NCI-H226 (cell line): ENCODE measurements at regions not wholly inside any gene's neighbourhood (a gene's known extent, or its start where the extent isn't known, plus 50 kb on each side); places are given as distances from the start of the nearest gene placed in this dataset.
"Not testable (repeated sequence)": the region's sequence is repeated elsewhere in the genome, so short reads cannot be mapped to it uniquely, and the experiment has no call there.

ENCODE experiments used
- DNase-seq: peaks from one replicate; pipeline ENCODE4 v3.0.0-alpha.2; 2015

GRCh38 chr3:118765636-118766305 lies 268.9 kb downstream of the IGSF11 start:
- DNase-seq = no peak

DNA sequence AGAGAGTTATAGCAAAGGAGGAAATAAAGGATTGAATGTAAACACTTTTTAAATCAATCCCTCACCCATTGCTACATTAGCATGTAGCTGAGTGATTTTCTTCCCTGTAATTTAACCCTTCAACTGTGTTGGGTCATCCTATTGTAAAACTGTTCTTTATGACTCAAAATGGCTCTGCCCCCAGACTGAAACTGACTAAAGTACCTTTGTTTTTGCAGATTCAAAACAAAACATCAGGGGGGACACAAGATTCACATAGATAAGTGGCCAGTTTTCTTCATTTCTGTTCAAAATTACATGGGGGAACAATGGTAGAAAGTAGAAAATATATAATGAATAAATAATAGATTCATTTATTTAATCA lies 268.4 kb downstream of the IGSF11 start:
- no peak for DNase-seq

- no peak for DNase-seq
Observed at GRCh38 chr3:118772036-118772435, 262.6 kb downstream of the IGSF11 start.

GRCh38 chr3:118772547-118773011 lies 262.1 kb downstream of the IGSF11 start:
- DNase-seq = no peak

DNA sequence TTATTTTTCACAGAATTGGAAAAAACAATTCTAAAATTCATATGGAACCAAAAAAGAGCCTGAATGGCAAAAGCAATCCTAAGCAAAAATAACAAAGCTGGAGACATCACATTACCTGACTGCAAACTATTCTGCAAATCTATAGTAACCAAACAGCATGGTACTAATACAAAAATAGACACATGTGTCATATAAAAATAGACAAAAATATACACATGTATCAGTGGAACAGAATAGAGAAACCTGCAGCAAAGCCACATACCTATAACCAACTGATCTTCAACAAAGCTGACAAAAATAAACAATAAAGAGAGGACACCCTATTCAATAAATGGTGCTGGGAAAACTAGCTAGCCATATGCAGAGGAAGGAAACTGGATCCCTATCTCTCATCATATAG lies 259.6 kb downstream of the IGSF11 start:
- no peak for DNase-seq

- no peak for DNase-seq
Observed at GRCh38 chr3:118778201-118778600, 256.4 kb downstream of the IGSF11 start.

GRCh38 chr3:118781232-118781631 lies 253.4 kb downstream of the IGSF11 start:
- no peak for DNase-seq

DNA sequence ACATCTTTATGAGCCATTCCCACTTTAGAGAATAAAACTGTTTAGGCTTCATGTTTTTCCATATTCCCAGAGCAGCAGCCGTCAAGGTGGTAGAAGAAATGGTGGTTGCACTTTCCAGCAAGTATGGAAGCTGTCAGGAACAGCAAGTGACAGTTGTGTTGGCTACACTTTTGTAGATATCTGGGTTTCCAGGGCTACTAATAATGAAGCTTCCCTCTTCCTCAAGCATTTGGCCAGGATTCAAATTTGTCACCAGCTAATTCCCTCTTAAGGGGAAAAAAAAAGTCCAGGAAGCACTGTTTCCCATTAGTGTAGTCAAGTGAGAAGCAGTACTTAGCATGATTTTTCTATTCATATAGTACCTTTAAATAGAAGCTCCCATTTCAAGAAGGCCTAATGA lies 252.8 kb downstream of the IGSF11 start:
- no peak for DNase-seq

DNA sequence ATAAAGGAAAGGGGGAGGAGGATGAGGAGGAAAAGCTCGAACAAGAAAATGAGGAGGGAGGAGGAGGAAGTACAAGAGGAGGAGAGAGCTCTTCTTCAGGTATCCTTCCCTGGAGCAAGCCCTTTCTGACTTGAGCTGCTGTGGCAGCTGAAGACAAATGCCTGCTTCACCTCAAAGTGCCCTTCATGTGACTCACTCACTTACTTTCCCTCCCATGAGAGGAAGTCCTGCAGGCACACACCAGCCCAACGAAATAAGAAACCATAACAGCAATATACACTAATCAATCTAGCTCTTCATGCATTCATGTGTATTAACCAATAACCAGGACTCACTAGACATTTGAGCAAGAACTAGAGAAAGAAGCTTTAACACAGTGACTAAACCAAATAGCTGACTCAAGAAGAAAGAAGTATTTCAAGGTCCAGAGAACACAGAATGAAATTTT lies 251.9 kb downstream of the IGSF11 start:
- no peak for DNase-seq

DNA sequence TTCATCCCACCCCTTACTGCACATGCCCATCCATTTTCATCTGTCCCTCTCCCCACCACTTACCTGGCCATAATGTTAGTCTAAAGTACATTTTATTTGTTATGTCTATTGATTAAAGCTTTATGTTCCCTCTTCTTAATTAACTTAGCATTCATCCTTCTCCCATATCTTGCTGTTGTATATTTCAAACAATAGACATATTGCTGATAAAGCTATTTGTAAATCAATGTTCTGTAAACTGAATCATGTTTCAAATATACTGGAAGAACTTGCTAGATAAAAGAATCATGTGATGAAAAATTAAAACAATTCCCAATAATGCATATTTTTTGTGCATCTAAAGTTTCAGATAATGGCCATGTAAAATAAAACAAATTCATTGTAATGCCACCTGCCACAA lies 249.2 kb downstream of the IGSF11 start:
- DNase-seq = no peak

DNA sequence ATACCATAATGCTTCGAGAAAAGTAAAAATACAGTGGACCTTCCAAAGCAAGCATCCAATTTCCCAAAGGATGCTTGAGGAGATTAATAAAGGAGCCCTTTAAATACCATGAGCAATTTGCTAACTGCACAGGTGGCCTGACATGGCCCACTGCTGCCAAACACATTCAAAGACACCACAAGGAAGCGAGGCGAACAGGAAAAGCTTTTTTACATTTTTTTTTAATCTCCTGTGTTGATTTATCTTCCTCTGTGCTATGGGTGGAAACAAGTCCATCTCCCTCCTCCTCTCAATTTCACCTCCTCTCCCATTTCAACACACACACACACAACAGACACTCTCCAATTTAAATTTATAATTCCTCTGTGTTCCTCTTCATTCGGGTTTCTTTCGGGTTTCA lies 243.4 kb downstream of the IGSF11 start:
- DNase-seq = no peak

DNA sequence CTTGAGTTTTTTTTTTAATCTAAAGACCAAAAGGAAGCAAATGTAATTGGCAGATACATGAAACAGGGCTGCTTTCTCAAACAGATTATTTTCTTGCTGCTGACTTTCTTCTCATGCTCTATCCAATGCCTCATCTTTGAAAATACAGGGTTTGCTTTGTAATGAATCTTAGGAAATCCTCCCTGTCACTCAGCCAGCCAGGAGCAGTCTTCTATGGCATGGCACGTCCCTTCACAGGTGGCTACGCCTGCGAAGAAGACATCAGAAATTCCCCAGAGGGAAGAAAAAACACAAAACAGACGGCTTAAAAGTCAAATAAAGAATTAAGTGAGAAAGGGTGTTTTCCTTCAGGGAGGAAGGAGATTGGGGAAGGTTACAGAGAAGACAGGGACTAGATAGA lies 242.5 kb downstream of the IGSF11 start:
- no peak for DNase-seq

GRCh38 chr3:118793176-118793575 lies 241.5 kb downstream of the IGSF11 start:
- DNase-seq = no peak

DNA sequence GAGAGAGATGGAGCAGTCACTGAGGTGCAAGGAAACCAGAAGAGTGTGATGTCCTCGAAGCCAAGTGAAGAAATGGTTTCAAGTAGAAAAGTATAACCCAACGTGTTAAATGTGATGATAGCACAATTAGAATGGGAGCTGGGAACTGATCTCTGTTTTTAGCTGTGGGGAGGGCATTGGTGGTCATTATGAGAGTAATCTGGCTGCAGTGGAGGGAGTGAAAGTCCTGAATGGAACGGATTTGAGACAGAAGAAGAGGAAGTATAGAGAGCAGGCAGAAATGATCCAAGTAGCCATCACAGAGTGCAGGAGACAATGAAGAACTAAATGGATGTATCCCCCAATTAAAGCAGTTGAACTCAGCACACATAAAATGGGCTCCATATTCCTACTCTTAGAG lies 235.3 kb downstream of the IGSF11 start:
- no peak for DNase-seq

DNA sequence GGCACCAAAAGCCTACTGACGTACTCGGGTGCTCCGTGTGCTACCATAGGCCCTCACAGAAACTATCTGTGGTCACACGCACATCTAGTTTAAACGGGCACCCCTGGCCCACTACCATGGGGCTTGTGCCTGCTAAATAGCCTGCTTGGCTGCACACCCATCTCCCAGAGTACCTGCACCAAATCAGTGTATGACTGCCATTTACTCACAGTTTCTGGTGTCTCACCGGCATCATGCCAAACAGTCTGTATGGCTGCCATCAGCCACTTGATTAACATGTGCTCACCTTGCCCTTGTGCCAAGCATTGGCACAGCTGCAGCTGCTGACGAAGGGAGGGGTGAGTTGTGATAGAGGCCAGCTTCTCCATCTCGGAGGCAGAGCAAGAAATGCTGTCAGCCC lies 232.7 kb downstream of the IGSF11 start:
- no peak for DNase-seq

DNA sequence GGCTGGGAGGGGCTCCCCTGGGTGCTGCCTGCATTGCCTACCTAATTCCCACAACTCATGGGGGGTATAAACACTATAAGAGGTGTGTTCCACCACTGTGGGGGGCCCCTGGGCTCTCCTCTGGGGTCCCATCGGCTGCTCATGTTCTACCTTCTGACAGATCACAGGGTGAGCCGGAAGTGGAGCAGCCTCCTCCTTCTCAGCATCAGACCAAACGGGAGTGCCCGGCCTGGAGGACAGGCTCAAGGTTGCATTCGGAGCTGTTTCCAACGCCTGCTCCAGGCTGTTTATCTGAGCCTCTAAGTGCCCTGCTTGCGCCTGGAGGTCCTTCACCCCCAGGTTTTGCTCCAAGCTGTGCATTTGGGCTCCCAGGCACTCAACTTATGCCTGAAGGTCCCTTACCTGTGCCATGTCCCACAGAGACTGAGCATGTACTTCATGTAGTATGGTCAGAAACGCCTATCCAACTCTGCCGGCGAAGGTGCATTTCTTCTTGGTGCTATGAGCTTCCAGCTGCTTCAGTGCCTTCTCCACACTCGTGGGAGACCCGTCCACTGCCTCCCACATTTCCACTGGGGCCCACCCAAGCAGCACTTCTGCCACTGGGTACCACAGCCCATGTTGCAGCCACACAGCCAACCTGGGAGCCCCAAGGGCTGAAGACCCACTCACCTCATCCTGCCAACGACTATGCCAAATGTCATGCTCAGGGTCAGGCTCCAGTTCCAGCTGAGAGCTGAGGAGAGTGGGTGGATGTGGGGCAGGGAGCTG lies 232.1 kb downstream of the IGSF11 start:
- no peak for DNase-seq

- no peak for DNase-seq
Observed at GRCh38 chr3:118803096-118803476, 231.6 kb downstream of the IGSF11 start.

- no peak for DNase-seq
Observed at GRCh38 chr3:118805007-118805406, 229.6 kb downstream of the IGSF11 start.

GRCh38 chr3:118806423-118806822 lies 228.2 kb downstream of the IGSF11 start:
- DNase-seq = no peak

DNA sequence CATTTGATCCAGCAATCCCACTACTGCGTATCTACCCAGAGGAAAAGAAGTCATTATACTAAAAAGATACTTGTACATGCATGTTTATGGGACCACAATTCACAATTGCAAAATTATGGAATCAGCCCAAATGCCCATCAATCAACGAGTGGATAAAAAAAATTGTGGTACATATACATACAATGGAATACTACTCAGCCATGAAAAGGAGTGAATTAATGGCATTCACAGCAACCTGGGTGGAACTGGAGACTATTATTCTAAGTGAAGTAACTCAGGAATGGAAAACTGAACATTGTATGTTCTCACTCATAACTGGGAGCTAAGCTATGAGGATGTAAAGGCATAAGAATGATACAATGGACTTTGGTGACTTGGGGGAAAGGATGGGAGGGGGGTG lies 227.3 kb downstream of the IGSF11 start:
- DNase-seq = not testable (repeated sequence)

DNA sequence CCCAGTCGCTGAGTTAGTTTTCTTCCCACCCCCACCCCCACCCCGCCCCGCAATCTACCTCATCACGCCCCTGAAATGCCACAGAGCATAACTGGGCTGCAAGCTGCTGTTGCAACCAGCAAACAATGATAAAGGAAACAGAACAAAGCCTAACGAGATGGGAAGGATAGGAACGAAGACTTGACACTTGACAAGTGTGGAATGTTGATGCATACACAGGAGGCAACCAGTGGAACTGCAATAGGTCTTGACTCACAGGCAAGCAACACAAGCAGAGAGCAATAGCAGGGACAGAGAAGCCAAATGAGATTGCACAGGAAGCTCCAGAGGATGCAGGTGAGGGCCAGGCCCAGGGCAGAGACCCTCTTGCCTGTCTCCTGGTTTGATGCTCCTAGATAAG lies 225.9 kb downstream of the IGSF11 start:
- no peak for DNase-seq

GRCh38 chr3:118809696-118810498 lies 224.7 kb downstream of the IGSF11 start:
- no peak for DNase-seq

DNA sequence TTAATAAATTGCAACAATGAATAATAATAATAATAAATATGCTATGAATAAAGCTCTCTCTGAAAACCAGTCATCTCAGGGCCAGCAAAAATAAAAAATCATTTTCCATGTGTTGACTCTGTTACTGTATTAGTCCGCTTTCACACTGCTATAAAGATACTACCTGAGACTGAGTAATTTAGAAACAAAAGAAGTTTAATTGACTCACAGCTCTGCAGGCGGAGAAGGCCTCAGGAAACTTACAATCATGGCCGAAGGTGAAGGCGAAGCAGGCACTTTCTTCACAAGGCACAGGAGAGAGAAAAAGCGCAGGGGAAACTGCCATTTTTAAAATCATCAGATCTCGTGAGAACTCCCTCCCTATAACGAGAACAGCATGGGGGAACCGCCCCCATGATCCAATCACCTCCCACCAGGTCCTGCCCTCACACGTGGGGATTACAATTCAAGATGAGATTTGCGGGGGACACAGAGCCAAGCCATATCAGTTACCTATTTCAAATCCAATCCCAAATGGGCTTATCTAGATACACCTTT lies 224.1 kb downstream of the IGSF11 start:
- DNase-seq = no peak
